ENCODE measurements at regions not wholly inside any gene's neighbourhood (a gene's known extent, or its start where the extent isn't known, plus 50 kb on each side); places are given as distances from the start of the nearest gene placed in this dataset.

- DNase-seq = no peak
These were observed 98.1 kb upstream of the NFIA start for GRCh38 chr1:60984062-60984799.

- DNase-seq = no peak
These were observed 98.7 kb upstream of the NFIA start for GRCh38 chr1:60983701-60984061.

GRCh38 chr1:60982539-60982938 lies 99.8 kb upstream of the NFIA start:
- DNase-seq = no peak

GRCh38 chr1:60981357-60981756 lies 101.0 kb upstream of the NFIA start:
- no peak for DNase-seq

GRCh38 chr1:60978421-60979357 lies 103.7 kb upstream of the NFIA start:
- DNase-seq = no peak

- DNase-seq = no peak
These were observed 104.7 kb upstream of the NFIA start for GRCh38 chr1:60977661-60978060.

GRCh38 chr1:60974524-60975372 lies 107.6 kb upstream of the NFIA start:
- DNase-seq = no peak

GRCh38 chr1:60973668-60974067 lies 108.7 kb upstream of the NFIA start:
- no peak for DNase-seq

GRCh38 chr1:60972841-60973364 lies 109.5 kb upstream of the NFIA start:
- no peak for DNase-seq

GRCh38 chr1:60971330-60971729 lies 111.0 kb upstream of the NFIA start:
- DNase-seq = no peak

- no peak for DNase-seq
These were observed 112.3 kb upstream of the NFIA start for GRCh38 chr1:60969971-60970509.

GRCh38 chr1:60965280-60965854 lies 117.0 kb upstream of the NFIA start:
- no peak for DNase-seq

- no peak for DNase-seq
These were observed 119.0 kb upstream of the NFIA start for GRCh38 chr1:60963167-60963940.

- no peak for DNase-seq
These were observed 121.4 kb upstream of the NFIA start for GRCh38 chr1:60960891-60961461.

GRCh38 chr1:60959701-60960100 lies 122.7 kb upstream of the NFIA start:
- DNase-seq = no peak

- DNase-seq = no peak
These were observed 124.4 kb upstream of the NFIA start for GRCh38 chr1:60958001-60958400.

GRCh38 chr1:60956520-60956919 lies 125.8 kb upstream of the NFIA start:
- DNase-seq = no peak

GRCh38 chr1:60952612-60953111 lies 129.7 kb upstream of the NFIA start:
- DNase-seq = no peak

GRCh38 chr1:60950224-60951063 lies 131.9 kb upstream of the NFIA start:
- no peak for DNase-seq

GRCh38 chr1:60949826-60950197 lies 132.5 kb upstream of the NFIA start:
- no peak for DNase-seq

All from NCI-H1048 (cell line).